ENCODE measurements at regions not wholly inside any gene's neighbourhood (a gene's known extent, or its start where the extent isn't known, plus 50 kb on each side); places are given as distances from the start of the nearest gene placed in this dataset.

- no peak for DNase-seq
Measured at GRCh38 chr2:239475161-239476028, 74.6 kb upstream of the HDAC4 start.

GRCh38 chr2:239473211-239473805 is 72.5 kb upstream of the HDAC4 start:
- DNase-seq = no peak

GRCh38 chr2:239472235-239472775 is 71.5 kb upstream of the HDAC4 start:
- no peak for DNase-seq

GRCh38 chr2:239471011-239471792 is 70.4 kb upstream of the HDAC4 start:
- DNase-seq = no peak

- no peak for DNase-seq
Measured at GRCh38 chr2:239470151-239470900, 69.5 kb upstream of the HDAC4 start.

GRCh38 chr2:239469106-239469960 is 68.5 kb upstream of the HDAC4 start:
- no peak for DNase-seq

GRCh38 chr2:239468491-239469105 is 67.8 kb upstream of the HDAC4 start:
- DNase-seq = no peak

- DNase-seq = no peak
Measured at GRCh38 chr2:239467956-239468490, 67.2 kb upstream of the HDAC4 start.

GRCh38 chr2:239467281-239467955 is 66.6 kb upstream of the HDAC4 start:
- no peak for DNase-seq

GRCh38 chr2:239466755-239467271 is 66.0 kb upstream of the HDAC4 start:
- DNase-seq = no peak

- no peak for DNase-seq
Measured at GRCh38 chr2:239466061-239466754, 65.4 kb upstream of the HDAC4 start.

- DNase-seq = no peak
Measured at GRCh38 chr2:239465017-239466001, 64.5 kb upstream of the HDAC4 start.

GRCh38 chr2:239464166-239465016 is 63.6 kb upstream of the HDAC4 start:
- no peak for DNase-seq

GRCh38 chr2:239463541-239464165 is 62.8 kb upstream of the HDAC4 start:
- DNase-seq = no peak

GRCh38 chr2:239462671-239463506 is 62.1 kb upstream of the HDAC4 start:
- no peak for DNase-seq

- DNase-seq = no peak
Measured at GRCh38 chr2:239462191-239462515, 61.3 kb upstream of the HDAC4 start.
